A549 (cell line): ENCODE measurements at regions not wholly inside any gene's neighbourhood (a gene's known extent, or its start where the extent isn't known, plus 50 kb on each side); places are given as distances from the start of the nearest gene placed in this dataset.

Experiments used
- CHD4 ChIP-seq: fragments of 200-600 bp; sonication (generic); IDR thresholded peaks from 2 replicates; pipeline ENCODE4 v1.6.1; 2016; ENCODE audit warnings: antibody characterized with exemption, mild to moderate bottlenecking, borderline replicate concordance
- CTCF ChIP-seq: fragments of >200 bp; sonication (Bioruptor Twin); formaldehyde crosslinking; IDR thresholded peaks from 3 replicates; pipeline ENCODE4 v1.5.1; 2016
- EP300 ChIP-seq, 2 experiments: fragments of >200 bp; sonication (Bioruptor Twin); formaldehyde crosslinking; IDR thresholded peaks; 2 replicates in 1 of 2; 3 replicates in 1 of 2; pipeline ENCODE4 v1.6.1; 2016 to 2017
- HEYL ChIP-seq: fragments of 250-450 bp; sonication (Bioruptor Pico); IDR thresholded peaks from 2 replicates; pipeline ENCODE4 v1.8.0; 2021; ENCODE audit warnings: mild to moderate bottlenecking, moderate library complexity
- NR3C1 ChIP-seq: fragments of >200 bp; sonication (Bioruptor Twin); formaldehyde crosslinking; IDR thresholded peaks from 3 replicates; pipeline ENCODE4 v1.6.1; 2017
- POLR2A ChIP-seq: IDR thresholded peaks from 2 replicates; pipeline ENCODE4 v1.6.1; 2012; ENCODE audit warnings: mild to moderate bottlenecking, low read length
- POLR2AphosphoS2 ChIP-seq: conservative IDR thresholded peaks from 2 replicates; pipeline ENCODE4 v1.6.1; 2012; ENCODE audit warnings: low read length, improper control_type of control experiment, inconsistent platforms
- USF2 ChIP-seq: fragments of 450-650 bp; IDR thresholded peaks from 2 replicates; pipeline ENCODE4 v1.6.1; 2014; ENCODE audit warnings: antibody characterized with exemption

GRCh38 chr13:63628310-63628709 lies 2212.7 kb upstream of the PCDH20 start:
- TF ChIP-seq CTCF (no peak), USF2 (no peak), POLR2A (no peak), HEYL (CRISPR knock-in tag) (no peak), CHD4 (no peak), NR3C1 (no peak), POLR2AphosphoS2 (no peak), EP300 (IDR thresholded peaks at IDR 0.05) (no peak)
